HL-60/S4 (cell line): ENCODE measurements at regions not wholly inside any gene's neighbourhood (a gene's known extent, or its start where the extent isn't known, plus 50 kb on each side); places are given as distances from the start of the nearest gene placed in this dataset.
"Not testable (repeated sequence)": the region's sequence is repeated elsewhere in the genome, so short reads cannot be mapped to it uniquely, and the experiment has no call there.

ENCODE experiments used
- in situ Hi-C: fragments of 300-500 bp; cut with MboI; formaldehyde crosslinking; loops from 2 replicates; pipeline ENCODE4 v1.14.3; 2022; ENCODE audit warnings: low sequenced_read_pairs

- in situ Hi-C loops, result loop anchor here (10.0 kb wide), 1 partner anchor 137 kb away; no protein-coding TSS in a partner anchor
These were observed 601.6 kb downstream of the UQCRFS1 start for GRCh38 chr19:28611227-28611914.

- in situ Hi-C loops, result loop anchor here (10.0 kb wide), 1 partner anchor 136 kb away; no protein-coding TSS in a partner anchor
These were observed 602.2 kb downstream of the UQCRFS1 start for GRCh38 chr19:28610731-28611130.

GRCh38 chr19:28609944-28610343 is 603.0 kb downstream of the UQCRFS1 start:
- in situ Hi-C loops, result loop anchor here (10.0 kb wide), 1 partner anchor 135 kb away; no protein-coding TSS in a partner anchor

DNA sequence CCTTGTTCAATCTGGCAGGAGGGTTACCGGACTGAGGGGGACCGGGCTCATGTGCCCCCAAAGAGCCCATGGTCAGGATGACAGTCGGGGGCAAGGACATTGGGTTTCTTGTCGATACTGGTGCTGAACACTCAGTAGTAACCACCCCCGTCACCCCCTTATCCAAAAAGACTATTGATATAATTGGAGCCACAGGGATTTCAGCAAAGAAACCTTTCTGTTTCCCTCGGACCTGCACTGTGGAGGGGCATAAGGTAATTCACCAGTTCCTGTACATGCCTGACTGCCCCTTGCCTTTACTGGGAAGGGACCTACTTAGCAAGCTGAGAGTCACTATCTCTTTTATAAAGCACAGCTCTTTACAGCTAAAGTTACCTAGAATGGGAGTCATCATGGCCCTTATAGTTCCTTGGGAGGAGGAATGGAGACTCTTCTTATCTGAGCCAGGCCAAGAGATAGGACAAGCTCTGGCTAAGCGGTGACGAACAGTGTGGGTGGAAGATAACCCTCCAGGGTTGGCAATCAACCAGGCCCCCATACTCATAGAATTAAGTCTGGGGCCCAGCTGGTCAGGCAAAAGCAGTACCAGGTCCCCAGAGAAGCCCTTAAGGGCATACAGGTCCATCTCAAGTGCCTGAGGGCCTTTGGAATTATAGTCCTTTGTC is 603.7 kb downstream of the UQCRFS1 start:
- in situ Hi-C loops, result no loop called here

GRCh38 chr19:28608292-28608691 is 604.7 kb downstream of the UQCRFS1 start:
- in situ Hi-C loops, result no loop called here

- in situ Hi-C loops, result no loop called here
These were observed 605.8 kb downstream of the UQCRFS1 start for GRCh38 chr19:28607066-28607583.

DNA sequence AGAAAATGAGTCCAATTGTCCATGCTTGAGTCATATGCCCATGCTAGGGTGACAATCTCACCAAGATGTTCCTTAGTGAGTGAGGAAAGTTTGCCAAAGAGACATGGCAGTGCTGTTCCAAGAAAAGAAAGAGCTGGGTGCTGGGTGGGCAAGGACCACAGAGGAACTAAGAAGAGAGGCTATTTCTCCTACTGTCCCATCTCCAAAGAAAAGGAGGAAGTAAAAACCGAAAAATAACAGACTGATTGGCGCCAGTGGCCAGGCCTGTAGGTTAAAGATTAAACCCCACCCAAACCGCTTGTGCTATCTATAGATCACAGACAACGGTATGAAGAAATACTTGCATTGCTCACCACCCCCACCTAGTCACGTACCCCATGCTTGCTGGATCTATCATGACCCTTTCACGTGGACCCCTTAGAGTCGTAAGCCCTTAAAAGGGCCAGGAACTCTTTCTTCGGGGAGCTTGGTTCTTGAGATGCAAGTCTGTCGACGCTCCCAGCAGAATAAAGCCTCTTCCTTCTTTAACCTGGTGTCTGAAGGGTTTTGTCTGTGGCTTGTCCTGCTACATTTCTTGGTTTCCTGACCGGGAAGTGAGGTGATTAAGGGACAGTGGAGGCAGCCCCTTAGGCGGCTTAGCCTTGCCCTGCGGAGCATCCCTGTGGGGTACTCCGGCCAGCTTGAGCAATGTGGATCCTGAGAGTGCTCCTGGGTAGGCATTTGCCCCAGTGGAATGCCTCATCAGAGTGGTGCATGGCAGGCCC is 606.5 kb downstream of the UQCRFS1 start:
- in situ Hi-C loops, result no loop called here

- in situ Hi-C loops, result no loop called here
These were observed 607.3 kb downstream of the UQCRFS1 start for GRCh38 chr19:28605501-28606268.

- in situ Hi-C loops, result no loop called here
These were observed 609.5 kb downstream of the UQCRFS1 start for GRCh38 chr19:28603453-28603852.

- in situ Hi-C loops, result no loop called here
These were observed 610.2 kb downstream of the UQCRFS1 start for GRCh38 chr19:28602675-28603298.

DNA sequence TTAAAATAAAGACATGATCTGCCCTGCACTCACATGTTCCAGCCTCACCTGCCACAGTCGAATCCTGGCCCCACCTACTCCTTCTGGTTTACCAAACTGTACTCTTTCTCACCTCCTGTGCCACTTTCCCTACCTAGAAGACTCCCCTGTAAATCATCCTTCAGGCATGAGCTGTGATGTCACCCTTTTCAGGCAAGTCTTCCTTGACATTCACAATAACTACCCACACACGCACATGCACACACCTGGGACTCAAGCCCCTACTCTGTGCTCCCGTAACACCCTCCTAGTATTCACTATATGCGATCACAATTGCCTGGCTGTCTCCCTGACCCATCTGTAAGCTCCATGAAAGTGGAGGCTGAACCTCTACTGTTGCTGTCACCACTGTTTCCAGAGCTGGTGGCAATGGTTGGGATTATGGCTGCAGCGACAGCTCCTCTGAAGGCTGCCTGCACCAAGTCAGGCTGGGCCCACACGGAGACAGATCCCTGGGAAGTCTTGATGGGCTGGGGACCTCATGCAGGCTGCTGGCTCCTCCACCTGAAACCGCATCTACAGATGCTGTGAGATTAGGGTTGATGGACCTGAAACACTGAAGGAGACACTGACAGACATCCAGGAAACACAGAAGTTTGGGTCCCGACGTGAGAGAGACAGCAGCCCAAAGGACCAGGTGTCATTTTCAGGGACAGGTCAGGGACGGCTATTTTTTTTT is 611.1 kb downstream of the UQCRFS1 start:
- in situ Hi-C loops, result no loop called here

DNA sequence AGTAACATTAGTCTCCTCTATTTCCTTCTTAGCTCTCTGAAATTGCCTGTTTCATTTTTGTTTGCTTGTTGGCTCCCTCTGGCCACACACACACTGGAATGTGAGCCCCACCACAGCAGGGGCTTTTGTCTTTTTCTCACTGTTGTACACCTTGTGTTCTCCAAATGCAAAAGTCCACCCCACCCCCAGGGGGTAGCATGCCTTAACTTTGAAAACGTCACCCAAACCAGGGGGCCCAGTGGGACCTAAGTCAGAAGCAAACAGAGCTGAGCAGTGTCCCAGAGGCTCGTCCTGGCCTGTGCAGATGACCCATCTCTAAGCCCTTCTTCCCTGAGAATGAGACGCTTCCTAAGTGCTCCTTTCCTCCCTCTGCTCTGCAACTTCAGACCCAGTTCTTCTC is 614.1 kb downstream of the UQCRFS1 start:
- in situ Hi-C loops, result no loop called here

GRCh38 chr19:28596561-28597071 is 616.3 kb downstream of the UQCRFS1 start:
- in situ Hi-C loops, result no loop called here

DNA sequence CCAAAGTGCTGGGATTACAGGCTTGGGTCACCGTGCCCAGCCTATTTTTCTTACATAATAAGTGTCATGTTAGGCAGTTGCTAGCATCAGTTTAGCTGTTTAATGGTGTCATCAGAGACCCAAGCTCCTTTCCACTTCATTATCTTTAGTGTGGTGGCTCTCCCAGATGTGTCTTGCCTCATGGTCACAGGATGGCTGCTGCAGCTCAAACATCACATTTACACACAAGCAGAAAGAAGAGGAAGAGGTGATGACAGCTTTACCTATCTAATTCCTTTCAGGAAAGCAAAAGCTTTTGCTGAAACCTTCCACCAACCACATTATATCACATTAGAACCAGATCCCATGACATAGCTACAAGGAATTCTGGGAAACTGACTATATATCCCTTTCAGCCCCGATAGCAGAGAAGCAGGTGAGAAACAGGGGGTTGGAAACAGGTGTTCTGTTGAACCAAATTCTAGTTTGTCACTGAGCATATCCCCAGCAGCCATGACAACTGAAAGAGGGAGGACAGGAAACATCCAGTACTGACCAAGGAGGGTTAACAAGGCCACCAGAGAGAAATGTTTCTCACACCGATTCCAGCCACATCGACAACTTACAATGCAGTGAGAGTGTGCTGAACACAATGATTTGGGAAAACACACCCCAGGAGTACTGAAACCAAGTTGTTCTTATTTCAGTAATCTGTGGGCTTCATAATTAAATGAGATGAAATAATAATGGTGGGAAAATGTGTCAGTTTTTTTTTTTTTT is 617.0 kb downstream of the UQCRFS1 start:
- in situ Hi-C loops, result no loop called here

- in situ Hi-C loops, result no loop called here
These were observed 618.2 kb downstream of the UQCRFS1 start for GRCh38 chr19:28594737-28595136.

- in situ Hi-C loops, result not testable (repeated sequence)
These were observed 623.0 kb downstream of the UQCRFS1 start for GRCh38 chr19:28589991-28590411.

DNA sequence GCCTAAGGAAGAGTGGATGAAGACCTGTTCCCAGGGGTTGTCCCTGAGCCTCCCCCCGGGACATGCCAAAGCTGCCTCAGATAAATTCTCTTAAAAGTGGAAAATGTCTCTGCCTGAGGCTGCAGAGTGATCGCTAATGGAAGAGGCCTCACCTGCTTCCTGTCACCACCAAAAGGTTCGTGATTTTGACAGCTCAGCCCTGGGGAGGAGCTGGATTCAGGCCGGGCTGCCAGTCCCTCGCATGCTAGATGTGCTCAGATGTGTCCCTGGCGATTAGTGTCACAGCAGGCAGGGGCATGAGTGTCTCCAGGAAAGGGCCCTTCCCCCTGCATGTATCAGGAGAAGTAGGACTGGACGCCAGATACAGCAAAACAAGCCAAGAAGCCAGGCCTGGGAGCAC is 626.5 kb downstream of the UQCRFS1 start:
- in situ Hi-C loops, result no loop called here

DNA sequence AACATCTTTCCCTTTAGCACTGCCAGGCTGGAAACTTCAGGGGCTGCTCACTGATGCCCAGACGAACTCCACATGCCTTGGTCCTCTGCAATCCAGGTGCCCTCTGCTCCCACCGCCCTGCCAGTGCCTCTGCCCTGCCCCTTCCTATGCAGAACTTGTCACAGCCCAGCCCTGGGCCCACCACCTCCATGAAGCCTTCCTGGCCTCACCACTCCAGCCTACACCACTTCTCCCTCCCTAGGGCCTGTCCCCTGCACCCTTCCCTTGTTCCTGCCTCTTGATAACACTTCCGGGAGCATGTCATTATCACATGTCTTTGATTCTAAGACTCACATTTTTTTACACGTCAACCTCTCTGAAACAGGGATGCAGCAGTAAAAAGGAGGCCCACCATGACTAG is 627.2 kb downstream of the UQCRFS1 start:
- in situ Hi-C loops, result no loop called here

- in situ Hi-C loops, result no loop called here
These were observed 629.2 kb downstream of the UQCRFS1 start for GRCh38 chr19:28583713-28584112.
